Sigmoid colon (tissue), 4 donors: ENCODE measurements at regions not wholly inside any gene's neighbourhood (a gene's known extent, or its start where the extent isn't known, plus 50 kb on each side); places are given as distances from the start of the nearest gene placed in this dataset.

Experiments
- POLR2A ChIP-seq, 2 donors: fragments of 450-650 bp; IDR thresholded peaks; one replicate each; pipeline ENCODE4 v1.6.1; 2016; ENCODE audit warnings: antibody characterized with exemption in 2 of 2, mild to moderate bottlenecking in 2 of 2, moderate library complexity in 2 of 2
- POLR2AphosphoS5 ChIP-seq, 4 donors: sonication (generic); formaldehyde crosslinking; IDR thresholded peaks; one replicate each; pipeline ENCODE4 v1.6.1; 2017; ENCODE audit warnings: antibody characterized with exemption in 4 of 4
- TF ChIP-seq, protein P1 (sequence below), 4 experiments: fragments of 450-650 bp in 3 of 4; fragments of 200-600 bp in 1 of 4; IDR thresholded peaks; one replicate each; pipeline ENCODE4 v1.5.1; 2016 to 2019; ENCODE audit warnings: antibody characterized with exemption in 4 of 4, mild to moderate bottlenecking in 3 of 4, moderate library complexity in 2 of 4

DNA sequence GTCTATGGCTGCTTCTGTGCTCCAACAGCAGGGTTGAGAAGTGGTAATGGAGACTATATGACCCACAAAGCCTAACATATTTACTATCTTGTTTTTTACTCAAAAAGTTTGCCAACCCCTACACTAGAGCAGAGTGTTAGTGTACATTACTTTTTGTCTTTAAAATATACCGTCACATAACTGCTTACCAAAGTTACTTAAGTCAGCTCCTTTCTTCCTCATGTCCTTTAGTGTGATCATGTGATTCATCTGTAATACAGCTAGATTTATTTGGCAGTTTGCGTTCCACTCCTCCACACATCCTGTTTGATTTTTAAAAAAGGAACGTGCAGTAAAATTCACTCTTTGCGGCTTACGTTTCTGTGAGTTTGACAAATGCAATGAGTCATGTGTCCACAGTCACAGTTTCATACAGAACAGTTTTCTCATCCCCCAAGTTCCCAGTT, 162.4 kb upstream of the GPRIN3 start:
- TF ChIP-seq, protein P1, sequence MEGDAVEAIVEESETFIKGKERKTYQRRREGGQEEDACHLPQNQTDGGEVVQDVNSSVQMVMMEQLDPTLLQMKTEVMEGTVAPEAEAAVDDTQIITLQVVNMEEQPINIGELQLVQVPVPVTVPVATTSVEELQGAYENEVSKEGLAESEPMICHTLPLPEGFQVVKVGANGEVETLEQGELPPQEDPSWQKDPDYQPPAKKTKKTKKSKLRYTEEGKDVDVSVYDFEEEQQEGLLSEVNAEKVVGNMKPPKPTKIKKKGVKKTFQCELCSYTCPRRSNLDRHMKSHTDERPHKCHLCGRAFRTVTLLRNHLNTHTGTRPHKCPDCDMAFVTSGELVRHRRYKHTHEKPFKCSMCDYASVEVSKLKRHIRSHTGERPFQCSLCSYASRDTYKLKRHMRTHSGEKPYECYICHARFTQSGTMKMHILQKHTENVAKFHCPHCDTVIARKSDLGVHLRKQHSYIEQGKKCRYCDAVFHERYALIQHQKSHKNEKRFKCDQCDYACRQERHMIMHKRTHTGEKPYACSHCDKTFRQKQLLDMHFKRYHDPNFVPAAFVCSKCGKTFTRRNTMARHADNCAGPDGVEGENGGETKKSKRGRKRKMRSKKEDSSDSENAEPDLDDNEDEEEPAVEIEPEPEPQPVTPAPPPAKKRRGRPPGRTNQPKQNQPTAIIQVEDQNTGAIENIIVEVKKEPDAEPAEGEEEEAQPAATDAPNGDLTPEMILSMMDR (IDR thresholded peaks at IDR 0.05), result no peak
- TF ChIP-seq POLR2A (IDR thresholded peaks at IDR 0.05), result no peak
- TF ChIP-seq POLR2AphosphoS5 (IDR thresholded peaks at IDR 0.05), result no peak
